SJCRH30 (cell line): ENCODE measurements at regions not wholly inside any gene's neighbourhood (a gene's known extent, or its start where the extent isn't known, plus 50 kb on each side); places are given as distances from the start of the nearest gene placed in this dataset.

ENCODE experiments used
- DNase-seq, 2 experiments: peaks; one replicate each; pipeline ENCODE4 v3.0.0-alpha.2; 2015 to 2020
- H3K27ac ChIP-seq: fragments of 250-450 bp; sonication (Bioruptor Pico); 2 replicates; pipeline ENCODE4 v1.5.1; 2020; ENCODE audit warnings: mild to moderate bottlenecking, moderate library complexity
- H3K27me3 ChIP-seq: fragments of 250-450 bp; sonication (Bioruptor Pico); 2 replicates; pipeline ENCODE4 v1.5.1; 2020; ENCODE audit warnings: mild to moderate bottlenecking, moderate library complexity
- H3K36me3 ChIP-seq: fragments of 250-450 bp; sonication (Bioruptor Pico); 2 replicates; pipeline ENCODE4 v1.5.1; 2020; ENCODE audit warnings: mild to moderate bottlenecking, moderate library complexity
- H3K4me1 ChIP-seq: fragments of 250-450 bp; sonication (Bioruptor Pico); 2 replicates; pipeline ENCODE4 v1.5.1; 2020; ENCODE audit warnings: mild to moderate bottlenecking, moderate library complexity
- H3K4me3 ChIP-seq: fragments of 250-450 bp; sonication (Bioruptor Pico); 2 replicates; pipeline ENCODE4 v1.5.1; 2020; ENCODE audit warnings: mild to moderate bottlenecking, moderate library complexity
- H3K9me3 ChIP-seq: fragments of 250-450 bp; sonication (Bioruptor Pico); replicated peaks from 2 replicates; pipeline ENCODE4 v1.5.1; 2020; ENCODE audit warnings: mild to moderate bottlenecking, moderate library complexity

DNA sequence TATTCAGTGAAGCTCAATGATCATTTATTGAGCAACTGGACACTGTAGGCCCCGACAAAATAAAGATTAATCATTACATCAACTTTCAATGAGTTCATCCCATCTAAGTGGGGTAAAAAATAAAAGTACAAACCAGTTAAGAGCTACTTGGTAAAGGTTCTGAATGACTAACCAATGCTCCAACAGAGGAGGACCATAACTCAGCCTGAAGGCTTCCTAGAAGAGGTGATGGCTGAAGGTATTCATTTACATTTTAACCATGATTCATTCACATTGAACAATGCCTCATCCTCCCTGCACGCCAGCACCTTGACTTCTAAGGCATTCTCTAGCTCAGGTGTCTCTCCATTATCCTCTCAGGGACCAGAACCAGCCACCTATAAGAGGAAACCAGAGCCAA is 201.4 kb downstream of the ZNF462 start:
- Histone ChIP-seq H3K36me3 (no peaks in the 10 kb centered on the region), H3K27me3 (peaks cover 4% of the 10 kb centered on the region; the same call in 1 of the 2 replicates), H3K4me3 (no peak overlapping the region), H3K9me3 (no peaks in the 10 kb centered on the region), H3K27ac (no peak overlapping the region), H3K4me1 (no peaks in the 10 kb centered on the region)
- no peak for DNase-seq

DNA sequence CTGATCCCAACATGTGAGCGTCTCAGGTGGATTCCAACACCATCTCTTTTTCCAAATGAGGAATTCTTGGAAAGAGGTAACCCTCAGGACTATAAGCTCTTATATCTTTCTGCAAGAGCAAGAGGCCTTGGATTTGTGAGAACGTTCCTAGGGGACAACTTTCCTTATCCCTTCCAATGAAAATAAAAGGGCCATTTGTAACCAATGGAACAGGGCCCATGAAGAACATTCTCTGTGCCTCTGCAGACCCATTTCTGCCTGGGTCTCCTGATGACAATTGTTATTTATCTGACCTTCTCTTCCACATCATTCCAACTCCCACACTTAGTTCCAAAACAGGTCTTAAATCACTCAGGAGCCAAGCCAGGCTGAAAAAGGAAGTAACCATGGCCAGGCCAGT is 202.6 kb downstream of the ZNF462 start:
- Histone ChIP-seq H3K36me3 (no peaks in the 10 kb centered on the region), H3K27me3 (peaks cover 4% of the 10 kb centered on the region; the same call in 1 of the 2 replicates), H3K9me3 (no peaks in the 10 kb centered on the region), H3K4me3 (no peak overlapping the region), H3K27ac (no peak overlapping the region), H3K4me1 (no peaks in the 10 kb centered on the region)
- DNase-seq = no peak

DNA sequence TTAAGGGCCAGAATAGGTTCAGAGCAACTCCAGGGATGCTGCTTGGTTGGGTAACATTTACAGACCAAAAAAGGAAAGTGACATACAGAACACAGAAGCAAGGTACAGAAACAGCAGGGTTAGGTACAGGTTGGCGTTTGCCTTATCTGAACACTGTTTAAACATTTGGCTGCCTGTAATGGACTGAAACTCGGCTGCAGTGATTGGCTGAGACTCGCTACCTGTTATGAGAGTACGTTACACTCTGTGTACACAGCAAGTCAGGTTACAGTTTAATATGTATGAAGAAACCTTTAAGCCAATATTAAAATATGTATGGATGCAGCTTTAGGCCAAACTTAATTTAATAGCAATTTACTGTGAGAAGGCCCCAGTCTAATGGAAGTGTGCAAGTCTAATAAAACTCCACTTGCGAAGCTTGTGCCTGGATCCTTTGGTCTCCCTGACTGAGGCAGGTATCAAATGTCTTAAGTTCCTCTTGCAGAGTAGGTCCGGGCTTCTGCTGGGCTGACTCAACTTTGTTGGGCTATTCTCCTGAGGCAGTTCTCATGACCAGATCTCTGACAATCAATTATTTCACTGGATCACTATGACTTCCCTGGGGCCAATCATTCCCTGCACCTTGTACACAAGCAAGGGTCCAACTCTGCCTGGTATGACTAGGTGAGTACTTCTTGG is 204.9 kb downstream of the ZNF462 start:
- peaks cover 4% of the 10 kb centered on the region; the same call in 1 of the 2 replicates for H3K27me3 ChIP-seq
- no peaks in the 10 kb centered on the region for H3K36me3 ChIP-seq
- no peaks in the 10 kb centered on the region for H3K4me1 ChIP-seq
- no peaks in the 10 kb centered on the region for H3K9me3 ChIP-seq
- H3K4me3 ChIP-seq = no peak overlapping the region
- no peak overlapping the region for H3K27ac ChIP-seq
- no peak for DNase-seq

DNA sequence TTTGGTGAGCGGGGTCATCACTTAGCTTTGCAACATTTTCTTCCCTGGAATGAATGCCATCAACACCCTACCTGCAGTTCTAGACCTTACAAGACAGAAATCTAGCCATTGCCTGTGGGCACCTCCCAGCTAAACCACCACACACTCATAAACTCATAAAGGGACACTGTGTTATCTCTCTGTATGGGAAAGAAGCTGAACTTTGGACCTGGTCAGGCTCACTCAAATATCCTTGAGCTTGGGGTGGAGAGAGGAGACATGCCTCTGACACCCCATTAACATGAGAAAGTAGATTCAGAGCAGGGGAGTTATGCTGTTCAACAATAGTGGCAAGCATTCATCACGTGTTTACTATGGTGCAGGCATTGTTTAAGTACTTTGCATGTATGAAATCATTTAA is 205.6 kb downstream of the ZNF462 start:
- Histone ChIP-seq H3K27me3 (peaks cover 4% of the 10 kb centered on the region; the same call in 1 of the 2 replicates), H3K4me3 (no peak overlapping the region), H3K9me3 (no peaks in the 10 kb centered on the region), H3K4me1 (no peaks in the 10 kb centered on the region), H3K36me3 (no peaks in the 10 kb centered on the region), H3K27ac (no peak overlapping the region)
- no peak for DNase-seq

DNA sequence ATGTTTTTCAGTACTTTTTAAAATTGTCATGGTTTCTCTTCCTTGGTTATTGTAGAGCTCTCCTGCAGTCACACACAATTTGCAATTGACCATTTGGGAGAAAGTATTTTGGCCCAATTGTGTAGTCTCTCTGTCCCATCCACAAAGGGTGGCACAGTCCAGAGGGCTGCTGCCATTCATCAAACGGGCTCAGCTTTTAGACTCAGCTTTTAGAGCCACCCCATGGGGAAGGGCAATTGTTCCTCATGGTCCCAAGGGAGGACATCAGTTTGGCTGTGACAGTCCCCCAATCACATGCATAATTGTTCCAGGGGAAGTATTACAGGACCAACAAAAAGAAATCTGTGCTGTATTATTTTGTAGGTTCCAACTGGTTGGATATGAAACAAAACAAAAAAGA is 207.6 kb downstream of the ZNF462 start:
- Histone ChIP-seq H3K4me3 (no peak overlapping the region), H3K4me1 (no peaks in the 10 kb centered on the region), H3K9me3 (no peaks in the 10 kb centered on the region), H3K27me3 (no peaks in the 10 kb centered on the region), H3K27ac (no peak overlapping the region), H3K36me3 (no peaks in the 10 kb centered on the region)
- no peak for DNase-seq

DNA sequence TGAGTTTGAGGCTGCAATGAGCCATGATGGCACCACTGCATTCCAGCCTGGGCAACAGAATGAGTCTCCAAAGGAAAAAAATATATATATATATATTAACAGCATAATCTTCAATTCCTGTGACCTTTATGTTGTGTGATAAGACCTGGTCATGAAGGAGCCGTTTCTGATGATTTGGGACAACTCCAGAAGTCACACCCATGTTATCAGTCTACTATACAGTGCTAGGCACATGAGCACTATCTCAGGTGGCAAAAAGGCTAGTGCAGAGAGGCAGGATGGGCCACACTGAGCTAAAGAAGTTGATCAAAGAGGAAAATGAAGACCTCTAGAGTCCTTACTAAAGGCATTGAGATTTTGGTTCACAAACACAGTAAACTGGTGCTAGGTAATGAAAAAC is 205.0 kb upstream of the RAD23B start:
- H3K4me1 ChIP-seq = no peaks in the 10 kb centered on the region
- DNase-seq = no peak
- H3K36me3 ChIP-seq = 0 out of 2 replicates have a peak, but pooled peaks cover 2% of the 10 kb centered on the region
- H3K9me3 ChIP-seq = no peaks in the 10 kb centered on the region
- no peak overlapping the region for H3K27ac ChIP-seq
- no peaks in the 10 kb centered on the region for H3K27me3 ChIP-seq
- H3K4me3 ChIP-seq = no peak overlapping the region

DNA sequence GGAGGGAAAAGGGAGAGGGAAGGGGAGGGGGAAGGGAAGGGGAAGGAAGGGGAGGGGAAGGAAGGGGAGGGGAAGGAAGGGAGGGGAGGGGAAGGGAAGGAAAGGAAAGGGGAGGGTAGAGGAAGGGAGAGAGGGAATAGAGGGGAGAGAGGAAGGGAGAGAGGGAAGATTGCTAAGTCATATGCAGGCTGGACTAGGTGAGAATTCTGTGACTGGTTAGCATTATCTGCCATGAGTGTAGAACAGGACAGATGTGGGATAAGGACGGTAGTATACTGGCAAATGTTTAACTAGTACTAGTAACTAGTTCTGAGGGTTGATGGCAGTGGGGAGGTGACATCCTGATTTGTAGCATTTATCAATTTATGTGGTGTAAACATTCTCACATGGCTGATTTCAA is 203.5 kb upstream of the RAD23B start:
- no peaks in the 10 kb centered on the region for H3K9me3 ChIP-seq
- H3K4me3 ChIP-seq = no peak overlapping the region
- 0 out of 2 replicates have a peak, but pooled peaks cover 2% of the 10 kb centered on the region for H3K36me3 ChIP-seq
- no peak overlapping the region for H3K27ac ChIP-seq
- H3K4me1 ChIP-seq = no peaks in the 10 kb centered on the region
- H3K27me3 ChIP-seq = no peaks in the 10 kb centered on the region
- DNase-seq = no peak

DNA sequence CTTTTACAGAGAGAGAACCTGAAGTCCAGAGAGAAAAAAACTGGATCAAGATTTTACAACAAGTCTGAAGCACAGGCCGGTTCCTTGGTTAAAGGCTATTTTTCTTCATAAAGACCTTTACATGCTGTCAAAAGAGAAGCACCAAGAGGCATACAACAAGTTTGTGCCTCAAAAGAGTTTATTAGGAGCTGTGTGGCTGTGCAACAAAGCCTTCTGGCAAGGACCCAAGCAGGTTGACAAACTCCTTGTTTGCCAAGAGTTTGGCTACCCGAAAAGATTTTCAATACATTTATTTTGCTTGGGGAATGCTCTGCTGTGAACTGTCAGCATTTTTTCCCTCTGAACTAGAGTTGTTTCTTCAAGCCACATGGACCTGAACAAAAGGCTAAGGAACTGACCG is 202.9 kb upstream of the RAD23B start:
- no peak for DNase-seq
- Histone ChIP-seq H3K9me3 (no peaks in the 10 kb centered on the region), H3K27me3 (no peaks in the 10 kb centered on the region), H3K4me3 (no peak overlapping the region), H3K36me3 (0 out of 2 replicates have a peak, but pooled peaks cover 2% of the 10 kb centered on the region), H3K4me1 (no peaks in the 10 kb centered on the region), H3K27ac (no peak overlapping the region)

DNA sequence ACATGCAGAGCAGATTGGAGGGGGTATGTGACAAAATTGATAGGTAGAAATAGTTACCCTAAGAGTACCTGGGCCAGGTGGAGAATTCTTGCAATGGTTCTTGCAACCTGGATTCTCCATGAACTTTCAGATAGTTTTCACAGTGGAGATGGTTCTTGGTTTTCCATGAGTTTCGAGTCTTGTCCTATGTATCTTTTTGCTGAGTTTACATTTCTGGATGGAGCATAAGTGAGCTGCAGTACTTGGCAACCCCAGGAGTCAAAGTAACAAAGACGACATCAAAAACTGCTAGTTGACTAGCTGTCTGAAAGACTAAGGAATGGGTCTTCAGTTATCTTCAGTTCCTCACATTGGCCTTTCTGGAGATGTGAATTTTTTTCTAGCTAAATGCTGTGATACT is 196.6 kb upstream of the RAD23B start:
- DNase-seq = no peak
- Histone ChIP-seq H3K9me3 (no peaks in the 10 kb centered on the region), H3K36me3 (0 out of 2 replicates have a peak, but pooled peaks cover 2% of the 10 kb centered on the region)

DNA sequence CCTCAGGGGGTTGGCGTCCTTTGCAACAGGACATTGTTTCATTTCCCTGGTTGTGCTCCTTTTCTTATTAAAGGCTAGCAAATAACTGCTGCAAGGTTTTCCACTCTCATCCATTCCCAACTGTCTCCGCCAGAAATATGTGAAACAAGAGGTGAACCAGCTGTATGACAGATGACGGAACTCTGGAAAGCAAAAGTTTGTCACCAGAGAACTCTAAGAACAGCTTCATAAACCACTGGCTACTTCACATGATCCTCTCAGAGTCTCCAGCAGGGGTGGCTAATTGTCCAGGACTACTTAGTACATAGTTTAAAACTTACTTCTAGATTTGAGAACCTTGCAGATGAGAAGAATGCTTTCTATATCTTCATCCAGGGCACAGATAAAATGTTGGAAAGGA is 195.9 kb upstream of the RAD23B start:
- H3K4me3 ChIP-seq = no peak overlapping the region
- H3K4me1 ChIP-seq = no peaks in the 10 kb centered on the region
- no peaks in the 10 kb centered on the region for H3K9me3 ChIP-seq
- no peak for DNase-seq
- no peaks in the 10 kb centered on the region for H3K36me3 ChIP-seq
- no peak overlapping the region for H3K27ac ChIP-seq
- H3K27me3 ChIP-seq = no peaks in the 10 kb centered on the region

More for the DNA sequence above, 196.6 kb upstream of the RAD23B start:
- Histone ChIP-seq H3K27ac (no peak overlapping the region), H3K27me3 (no peaks in the 10 kb centered on the region), H3K4me3 (no peak overlapping the region), H3K4me1 (no peaks in the 10 kb centered on the region)

DNA sequence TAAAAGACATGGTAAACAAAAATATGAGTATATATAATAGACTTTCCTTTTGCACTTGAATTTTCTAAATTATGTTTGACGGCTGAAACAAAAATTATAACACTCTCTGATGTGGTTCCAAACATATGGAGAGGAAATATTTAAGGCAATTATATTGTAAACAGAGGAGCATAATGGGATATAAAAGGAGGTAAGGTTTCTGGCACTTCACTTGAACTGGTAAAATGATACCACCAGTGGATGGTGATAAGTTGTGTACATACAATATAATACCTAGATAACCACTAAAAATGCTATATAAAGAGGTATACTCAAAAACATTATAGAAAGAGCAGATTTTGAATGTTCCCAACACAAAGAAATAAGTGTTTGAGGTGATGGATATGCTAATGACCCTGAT is 192.9 kb upstream of the RAD23B start:
- Histone ChIP-seq H3K4me3 (no peak overlapping the region), H3K4me1 (no peaks in the 10 kb centered on the region), H3K27ac (no peak overlapping the region), H3K27me3 (no peaks in the 10 kb centered on the region), H3K36me3 (no peaks in the 10 kb centered on the region), H3K9me3 (no peaks in the 10 kb centered on the region)
- no peak for DNase-seq

DNA sequence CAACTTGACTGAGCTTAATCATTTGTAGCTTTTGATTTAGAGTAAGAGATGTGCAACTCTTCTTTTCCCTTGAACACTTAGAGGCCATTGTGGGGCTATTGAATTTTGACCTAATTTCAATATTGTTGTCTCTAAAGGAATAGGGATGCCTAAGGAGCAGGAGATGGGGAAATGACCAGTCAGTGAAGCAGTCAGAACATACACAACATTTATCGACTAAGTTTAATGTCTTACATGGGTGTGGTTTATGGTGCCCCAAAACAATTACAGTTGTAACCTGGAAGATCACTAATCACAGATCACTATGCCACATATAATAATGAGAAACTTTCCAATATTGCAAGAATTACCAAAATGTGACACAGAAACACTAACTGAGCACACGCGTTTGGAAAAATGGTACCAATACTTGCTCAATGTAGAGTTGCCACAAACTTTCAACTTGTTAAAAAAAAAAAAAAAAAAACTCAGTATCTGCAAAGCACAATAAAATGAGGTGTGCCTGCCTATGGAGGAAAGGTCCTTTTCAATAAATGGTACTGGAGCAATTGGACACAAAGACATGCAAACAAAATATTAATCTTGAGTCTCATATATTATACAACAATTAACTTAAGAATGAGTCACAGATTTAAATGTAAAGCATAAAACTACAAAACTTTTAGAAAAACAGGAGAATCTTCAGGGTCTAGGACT is 189.6 kb upstream of the RAD23B start:
- H3K27me3 ChIP-seq = no peaks in the 10 kb centered on the region
- no peaks in the 10 kb centered on the region for H3K4me1 ChIP-seq
- no peaks in the 10 kb centered on the region for H3K36me3 ChIP-seq
- H3K4me3 ChIP-seq = no peak overlapping the region
- no peak overlapping the region for H3K27ac ChIP-seq
- no peaks in the 10 kb centered on the region for H3K9me3 ChIP-seq
- DNase-seq = no peak

DNA sequence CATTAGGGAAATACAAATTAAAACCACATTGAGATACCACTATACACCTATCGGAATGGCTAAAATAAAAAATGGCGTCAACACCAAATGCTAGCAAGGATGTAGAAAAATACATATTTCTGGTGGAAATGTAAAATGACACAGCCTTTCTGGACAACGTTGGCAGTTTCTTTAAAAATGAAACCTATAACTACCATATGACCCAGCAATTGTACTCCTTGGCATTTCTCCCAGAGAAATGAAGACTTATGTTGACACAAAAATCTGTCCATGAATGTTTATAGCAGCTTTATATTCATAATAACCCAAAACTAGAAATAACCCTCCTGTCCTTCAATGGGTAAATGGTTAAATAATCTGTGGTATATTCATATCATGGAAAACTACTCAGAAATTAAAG is 188.7 kb upstream of the RAD23B start:
- no peaks in the 10 kb centered on the region for H3K9me3 ChIP-seq
- H3K4me1 ChIP-seq = no peaks in the 10 kb centered on the region
- no peaks in the 10 kb centered on the region for H3K27me3 ChIP-seq
- H3K27ac ChIP-seq = no peak overlapping the region
- DNase-seq = no peak
- H3K36me3 ChIP-seq = no peaks in the 10 kb centered on the region
- H3K4me3 ChIP-seq = no peak overlapping the region

DNA sequence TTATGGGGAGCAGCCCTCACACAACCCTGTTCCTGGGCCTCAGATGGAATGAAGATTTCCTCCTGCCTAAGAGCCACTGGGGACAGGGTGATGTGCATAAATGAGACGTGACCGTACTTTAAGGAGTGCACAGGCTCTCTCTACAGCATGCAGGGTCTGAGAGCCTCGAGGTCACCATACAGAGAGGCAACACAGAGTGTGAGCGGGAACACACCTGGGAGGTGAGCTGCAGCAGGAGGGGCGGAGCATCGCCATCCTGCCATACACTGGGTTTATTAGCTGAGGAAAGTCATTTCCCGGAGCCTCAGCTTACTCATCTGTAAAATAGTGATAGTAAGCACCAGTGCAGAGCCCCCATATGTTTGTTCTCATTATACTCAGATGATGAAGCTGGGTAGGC is 182.5 kb upstream of the RAD23B start:
- Histone ChIP-seq H3K36me3 (no peaks in the 10 kb centered on the region), H3K27ac (no peak overlapping the region)
- DNase-seq = no peak

DNA sequence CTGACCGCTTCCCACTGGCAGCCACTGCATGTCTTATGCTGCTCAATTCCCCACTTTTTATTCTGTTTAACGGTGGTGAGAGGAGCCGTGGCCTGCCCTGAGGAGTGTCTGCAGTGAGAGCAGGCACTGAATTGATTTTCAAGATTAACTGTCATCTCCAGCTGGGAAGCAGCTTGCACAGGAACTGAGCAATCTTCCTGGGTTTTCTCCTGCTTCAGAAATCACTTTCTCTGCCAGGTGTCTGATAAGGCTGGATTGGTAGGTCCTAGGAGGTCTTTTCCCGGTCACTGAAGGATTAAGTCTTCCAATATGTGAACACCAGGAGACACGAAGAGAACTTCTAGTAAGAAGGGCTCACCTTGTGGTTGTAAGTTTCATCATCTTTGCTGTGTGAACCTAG is 181.1 kb upstream of the RAD23B start:
- Histone ChIP-seq H3K4me1 (no peaks in the 10 kb centered on the region), H3K4me3 (no peak overlapping the region), H3K27ac (no peak overlapping the region), H3K36me3 (no peaks in the 10 kb centered on the region), H3K9me3 (no peaks in the 10 kb centered on the region), H3K27me3 (no peaks in the 10 kb centered on the region)
- DNase-seq = no peak

More for the DNA sequence above, 182.5 kb upstream of the RAD23B start:
- Histone ChIP-seq H3K27me3 (no peaks in the 10 kb centered on the region), H3K4me3 (no peak overlapping the region), H3K9me3 (no peaks in the 10 kb centered on the region), H3K4me1 (no peaks in the 10 kb centered on the region)

DNA sequence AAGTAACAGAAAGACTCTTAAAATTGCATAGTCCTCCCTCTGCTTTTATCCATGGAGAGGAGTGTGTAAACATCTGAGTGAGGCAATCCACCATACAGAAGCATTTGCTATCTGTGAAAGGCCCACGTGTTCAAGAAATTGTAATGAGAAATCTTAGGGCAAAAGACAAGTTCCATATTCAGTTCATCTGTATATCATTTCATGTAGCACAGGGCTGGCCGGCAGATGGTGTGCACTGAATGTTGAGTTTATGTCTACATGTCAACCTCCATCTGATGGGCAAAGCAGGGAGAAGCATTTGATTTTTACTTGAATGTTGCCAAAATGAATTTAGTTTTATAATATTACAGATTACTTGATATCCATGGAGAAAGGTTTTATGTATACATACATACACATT is 179.5 kb upstream of the RAD23B start:
- no peaks in the 10 kb centered on the region for H3K36me3 ChIP-seq
- no peak overlapping the region for H3K4me3 ChIP-seq
- no peak overlapping the region for H3K27ac ChIP-seq
- H3K9me3 ChIP-seq = no peaks in the 10 kb centered on the region
- H3K4me1 ChIP-seq = no peaks in the 10 kb centered on the region
- DNase-seq = no peak
- 0 out of 2 replicates have a peak, but pooled peaks cover 5% of the 10 kb centered on the region for H3K27me3 ChIP-seq
